ENCODE measurements at regions not wholly inside any gene's neighbourhood (a gene's known extent, or its start where the extent isn't known, plus 50 kb on each side); places are given as distances from the start of the nearest gene placed in this dataset.
"Not testable (repeated sequence)": the region's sequence is repeated elsewhere in the genome, so short reads cannot be mapped to it uniquely, and the experiment has no call there.

GRCh38 chr10:29820890-29821461 lies 186.2 kb upstream of the SVIL start:
- DNase-seq, result no peak

- DNase-seq, result no peak
Measured at GRCh38 chr10:29816801-29817558, 182.2 kb upstream of the SVIL start.

- DNase-seq, result no peak
Measured at GRCh38 chr10:29815572-29815971, 180.8 kb upstream of the SVIL start.

DNA sequence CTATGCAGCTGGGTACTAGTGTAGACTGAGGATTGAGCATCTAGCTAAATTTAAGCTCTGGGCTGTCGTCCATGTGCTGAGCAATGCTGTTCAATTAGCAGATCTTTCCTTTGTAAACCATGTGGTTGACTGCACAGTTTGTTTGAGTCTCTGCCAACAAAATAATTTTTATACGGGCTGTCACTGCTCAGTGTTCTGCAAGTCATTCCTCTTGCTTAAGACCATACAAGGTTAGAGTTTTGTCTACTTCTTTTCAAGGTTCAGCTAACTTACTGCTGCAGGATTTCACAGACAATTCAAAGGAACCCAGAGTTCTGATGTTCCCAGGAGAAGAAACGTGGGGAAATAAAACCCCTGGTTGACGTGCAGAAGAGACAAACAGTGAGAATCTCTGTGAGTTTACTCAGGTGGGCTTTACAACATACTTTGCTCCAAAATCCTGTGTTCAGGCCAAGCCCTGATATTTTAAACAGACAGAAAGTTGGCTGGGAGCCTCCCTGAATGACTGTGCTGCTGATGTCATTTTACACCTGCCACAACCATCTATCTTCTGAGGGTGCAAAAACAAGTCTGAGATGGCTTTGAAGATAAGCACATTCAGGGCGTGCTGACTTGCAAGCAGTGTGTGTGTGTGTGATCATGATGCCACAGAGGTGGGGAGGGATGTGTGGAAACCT lies 177.1 kb upstream of the SVIL start:
- peak in 1 of 2 donors; percentile 3 for DNase-seq

DNA sequence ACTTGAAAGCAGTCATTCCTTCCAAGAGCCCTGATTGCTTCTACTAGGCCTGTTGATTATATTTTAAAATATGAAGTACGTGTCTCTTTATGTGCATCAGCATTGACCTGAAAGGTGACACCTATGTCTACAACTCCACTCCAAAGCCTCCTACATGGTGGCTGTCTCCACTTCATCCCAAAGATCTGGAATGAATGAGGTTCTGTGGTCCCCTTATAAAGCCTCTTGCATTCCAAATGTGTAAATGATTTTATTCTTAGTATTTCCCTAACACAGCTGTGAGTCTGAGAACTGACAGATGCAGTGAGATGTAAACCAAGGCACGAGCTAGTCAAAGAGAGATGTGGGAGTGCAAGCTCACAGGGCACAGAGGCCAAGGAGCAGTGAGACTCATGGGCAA lies 176.0 kb upstream of the SVIL start:
- no peak for DNase-seq

DNA sequence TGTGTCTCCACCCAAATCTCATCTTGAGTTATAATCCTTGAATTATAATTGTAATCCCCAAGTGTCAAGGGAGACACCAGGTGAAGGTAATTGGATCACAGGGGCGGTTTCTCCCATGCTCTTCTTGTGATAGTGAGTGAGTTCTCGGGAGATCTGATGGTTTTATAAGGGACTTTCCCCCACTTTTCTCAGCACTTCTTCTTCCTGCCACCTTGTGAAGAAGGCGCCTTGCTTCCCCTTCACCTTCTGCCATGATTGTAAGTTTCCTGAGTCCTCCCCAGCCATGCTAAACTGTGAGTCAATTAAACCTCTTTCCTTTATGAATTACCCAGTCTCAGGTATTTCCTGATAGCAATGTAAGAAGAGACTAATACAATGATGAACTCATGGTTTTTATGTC lies 175.5 kb upstream of the SVIL start:
- DNase-seq, result not testable (repeated sequence)

DNA sequence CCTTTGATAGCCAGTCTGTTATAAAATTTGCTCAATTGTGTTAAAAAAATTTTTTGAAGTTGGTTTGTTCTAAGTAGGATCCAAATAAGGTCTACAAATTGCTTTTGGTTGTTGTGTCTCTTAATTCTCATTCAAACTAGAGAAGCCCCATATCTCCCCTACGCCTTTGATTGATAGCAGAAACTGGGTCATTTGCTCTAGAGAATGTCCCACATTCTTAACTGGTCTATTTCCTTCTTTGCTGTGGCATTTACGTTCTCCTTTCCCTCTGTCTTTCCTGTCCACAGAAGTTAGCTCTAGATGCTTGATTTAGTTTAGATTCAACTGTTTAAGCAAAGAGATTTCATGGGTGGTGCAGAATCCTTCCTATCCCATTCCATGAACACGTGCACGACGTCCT lies 174.6 kb upstream of the SVIL start:
- no peak for DNase-seq

DNA sequence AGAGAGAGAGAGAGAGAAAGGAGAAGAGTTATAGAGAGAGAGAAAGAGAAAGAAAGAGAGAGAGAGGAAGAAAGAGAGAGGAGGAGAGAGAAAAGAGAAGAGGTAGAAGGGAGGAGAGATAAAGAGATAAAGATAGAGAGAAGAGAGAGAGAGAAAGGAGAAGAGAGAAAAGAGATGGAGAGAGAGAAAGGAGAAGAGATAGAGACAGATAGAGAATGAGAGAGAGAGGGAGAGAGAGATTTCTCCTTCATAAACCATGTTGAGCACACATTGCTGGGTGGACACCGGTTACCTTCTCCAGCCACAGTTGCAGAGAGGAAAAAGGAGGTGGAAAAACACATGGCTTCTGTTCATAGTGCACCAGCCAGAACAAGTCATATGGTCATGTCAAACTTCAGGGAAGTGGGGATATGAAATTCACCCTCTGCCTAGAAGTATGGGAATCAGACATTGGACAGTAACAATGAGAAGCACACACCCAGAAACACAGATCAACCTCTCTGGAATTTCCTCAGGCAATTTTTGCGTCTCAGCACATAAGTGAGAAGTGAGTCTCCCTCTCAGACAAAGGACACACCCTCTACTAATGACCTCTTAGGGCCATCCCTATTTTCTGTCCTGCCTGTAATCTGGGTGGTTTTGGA lies 172.5 kb upstream of the SVIL start:
- no peak for DNase-seq

DNA sequence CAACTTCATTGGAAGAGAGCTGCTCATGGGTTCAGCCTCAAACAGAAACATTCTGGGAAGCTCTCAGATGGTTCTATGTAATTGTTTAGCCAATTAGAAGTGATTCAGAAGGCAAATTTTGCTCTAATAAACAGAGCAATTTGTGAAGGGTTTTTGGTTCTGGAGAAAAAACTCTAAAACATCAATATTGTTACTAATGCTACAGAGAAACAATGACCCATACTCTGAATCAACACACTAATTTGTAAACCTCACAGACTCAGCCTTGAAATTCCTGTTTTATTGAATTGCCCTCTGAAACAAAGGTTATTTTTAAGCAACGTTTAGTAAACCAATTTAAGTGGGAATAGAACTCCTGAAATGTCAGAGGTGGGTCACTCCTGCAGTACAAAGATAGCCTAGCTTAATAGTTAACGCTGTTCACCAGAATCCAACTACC lies 171.6 kb upstream of the SVIL start:
- no peak for DNase-seq

GRCh38 chr10:29805134-29805723 lies 170.5 kb upstream of the SVIL start:
- no peak for DNase-seq

DNA sequence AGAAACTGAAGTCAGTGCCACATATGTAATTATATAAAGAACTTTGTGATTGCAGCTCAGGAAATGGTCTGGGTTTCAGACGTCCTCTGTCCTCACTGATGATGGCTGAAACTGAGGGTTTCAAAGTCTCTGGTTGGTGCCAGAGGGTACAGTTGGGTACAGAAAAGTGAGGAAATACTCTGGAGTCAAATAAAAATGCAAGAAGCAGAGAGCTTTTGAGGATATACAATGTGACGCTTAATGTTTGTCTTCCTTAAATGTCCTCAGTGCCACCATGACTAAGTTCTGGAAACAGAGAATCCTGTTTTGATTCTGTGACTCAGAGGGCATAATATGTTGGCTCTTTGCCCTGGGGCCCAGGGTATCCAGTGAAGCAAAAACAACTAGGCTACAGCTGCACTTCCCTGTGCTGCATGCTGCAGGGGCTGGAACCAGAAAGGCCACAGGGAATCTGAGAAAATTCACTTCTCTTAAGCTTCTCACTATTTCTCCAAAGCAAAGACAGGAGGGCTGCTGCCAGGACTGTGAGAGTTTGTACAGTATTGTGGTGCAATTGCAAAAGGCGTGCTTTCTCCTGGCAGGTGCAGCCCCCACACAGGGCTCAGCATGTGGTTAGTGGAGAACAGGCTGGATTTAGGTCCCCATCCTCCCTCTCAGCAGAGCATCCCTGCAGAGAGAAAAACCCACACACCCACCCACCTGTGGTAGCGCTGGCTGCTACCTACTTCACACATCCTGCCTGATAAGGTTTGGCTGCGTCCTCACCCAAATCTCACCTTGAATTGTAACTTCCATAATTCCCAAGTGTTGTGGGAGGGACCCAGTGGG lies 169.5 kb upstream of the SVIL start:
- peak in 1 of 2 donors; percentile 3 for DNase-seq

DNA sequence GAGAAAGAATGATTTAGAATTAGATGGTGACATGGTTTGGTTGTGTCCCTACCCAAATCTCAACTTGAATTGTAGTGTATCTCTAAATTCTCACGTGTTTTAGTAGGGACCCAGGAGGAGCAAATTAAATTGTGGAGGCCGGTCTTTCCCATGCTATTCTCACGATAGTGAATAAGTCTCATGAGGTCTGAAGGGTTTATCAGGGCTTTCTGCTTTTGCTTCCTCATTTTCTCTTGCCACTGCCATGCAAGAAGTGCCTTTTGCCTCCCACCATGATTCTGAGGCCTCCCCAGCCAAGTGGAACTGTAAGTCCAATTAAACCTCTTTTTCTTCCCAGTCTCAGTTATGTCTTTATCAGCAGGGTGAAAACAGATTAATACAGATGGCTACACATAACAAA lies 167.4 kb upstream of the SVIL start:
- DNase-seq, result no peak

- no peak for DNase-seq
Measured at GRCh38 chr10:29798921-29799690, 164.3 kb upstream of the SVIL start.

DNA sequence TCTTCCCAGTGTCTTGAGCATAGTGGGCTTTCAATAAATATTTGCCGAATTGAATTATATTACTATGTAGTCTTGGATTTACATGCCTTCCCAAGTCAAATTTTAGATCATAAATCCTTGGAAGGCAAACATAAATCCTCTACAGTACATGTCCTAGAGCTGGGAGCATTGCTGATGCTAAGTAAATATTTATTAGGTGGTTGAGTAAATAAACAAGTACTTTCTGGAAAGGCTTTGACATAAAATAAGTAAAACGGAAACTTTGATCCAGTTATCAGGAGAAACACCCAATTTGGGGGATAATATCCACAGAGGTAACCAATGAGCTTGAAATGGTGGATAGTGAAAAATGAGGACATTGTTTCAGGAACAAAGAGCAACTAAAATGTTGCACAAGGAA lies 162.8 kb upstream of the SVIL start:
- DNase-seq, result no peak

DNA sequence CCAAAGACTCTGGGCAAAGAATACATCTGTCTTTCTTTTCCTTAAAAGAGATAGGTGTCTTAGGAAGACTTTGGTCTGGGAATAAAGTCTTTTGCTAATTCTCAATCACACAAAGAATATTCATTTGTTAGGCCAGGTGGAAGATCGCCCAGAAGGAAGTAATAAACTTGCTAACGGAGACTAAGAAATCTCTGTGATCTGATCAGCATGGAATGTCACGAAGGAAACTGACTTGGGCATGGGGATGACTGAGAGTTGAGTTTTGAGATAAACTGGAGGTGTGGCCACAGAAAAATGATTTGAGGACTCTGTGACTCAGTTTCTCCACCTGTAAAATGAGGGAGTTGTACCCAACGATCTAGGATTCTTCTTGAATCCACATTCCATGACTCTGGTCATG lies 161.1 kb upstream of the SVIL start:
- no peak for DNase-seq

- no peak for DNase-seq
Measured at GRCh38 chr10:29794776-29795611, 160.2 kb upstream of the SVIL start.

DNA sequence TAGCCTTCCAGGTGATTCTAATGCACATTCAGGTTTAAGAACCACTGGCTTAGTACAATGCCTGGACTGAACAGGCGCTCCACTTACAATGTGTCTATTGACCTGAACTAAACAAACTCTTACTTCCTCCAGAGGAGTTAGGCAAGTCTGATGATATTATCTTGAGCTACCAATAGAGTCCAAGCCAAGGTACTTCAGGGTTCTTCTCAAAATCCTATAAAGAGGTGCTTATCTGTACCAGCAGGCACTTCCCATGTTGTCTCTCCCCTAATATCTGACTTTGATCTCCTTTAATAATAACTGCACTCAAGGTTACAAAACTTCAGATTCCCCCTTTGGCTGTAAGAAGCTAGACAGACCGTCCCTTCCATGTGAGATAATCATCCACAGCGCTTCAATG lies 157.0 kb upstream of the SVIL start:
- no peak for DNase-seq

- DNase-seq, result no peak
Measured at GRCh38 chr10:29790207-29790606, 155.4 kb upstream of the SVIL start.

GRCh38 chr10:29788113-29788512 lies 153.3 kb upstream of the SVIL start:
- no peak for DNase-seq

- DNase-seq, result no peak
Measured at GRCh38 chr10:29785701-29786100, 150.9 kb upstream of the SVIL start.
